Stomach (tissue), 4 donors: ENCODE measurements at regions not wholly inside any gene's neighbourhood (a gene's known extent, or its start where the extent isn't known, plus 50 kb on each side); places are given as distances from the start of the nearest gene placed in this dataset.

Source experiments
- CTCF ChIP-seq, 7 experiments: fragments of 450-650 bp in 4 of 7; fragments of 200-600 bp in 3 of 7; sonication (generic) in 3 of 7; IDR thresholded peaks; one replicate each; pipeline ENCODE4 v1.5.1; 2016 to 2019; ENCODE audit warnings: antibody characterized with exemption in 7 of 7, control low read depth in 2 of 7, mild to moderate bottlenecking in 1 of 7
- POLR2A ChIP-seq, 4 donors: fragments of 450-650 bp; IDR thresholded peaks; one replicate each; pipeline ENCODE4 v1.6.1; 2016; ENCODE audit warnings: antibody characterized with exemption in 4 of 4, control low read depth in 2 of 4, mild to moderate bottlenecking in 1 of 4, moderate library complexity in 1 of 4
- POLR2AphosphoS5 ChIP-seq, 3 donors: sonication (generic); formaldehyde crosslinking; IDR thresholded peaks; one replicate each; pipeline ENCODE4 v1.6.1; 2016; ENCODE audit warnings: antibody characterized with exemption in 3 of 3

- no peak for TF ChIP-seq POLR2A (IDR thresholded peaks at IDR 0.05)
- TF ChIP-seq CTCF (IDR thresholded peaks at IDR 0.05) = peak in 5 of 7 experiments; percentile 18 to 42 (median 31)
- TF ChIP-seq POLR2AphosphoS5 (IDR thresholded peaks at IDR 0.05) = no peak
Measured at GRCh38 chr2:20106746-20107145, 55.3 kb upstream of the LAPTM4A start.
